Tibial nerve (tissue), 4 donors: ENCODE measurements at regions not wholly inside any gene's neighbourhood (a gene's known extent, or its start where the extent isn't known, plus 50 kb on each side); places are given as distances from the start of the nearest gene placed in this dataset.

Source experiments
- EP300 ChIP-seq, 2 donors: sonication (generic); formaldehyde crosslinking; IDR thresholded peaks; one replicate each; pipeline ENCODE4 v1.6.1; 2017; ENCODE audit warnings: antibody characterized with exemption in 2 of 2, mild to moderate bottlenecking in 1 of 2
- TF ChIP-seq, protein P1 (sequence below), 5 experiments: fragments of 200-600 bp in 3 of 5; fragments of 450-650 bp in 2 of 5; sonication (generic) in 3 of 5; IDR thresholded peaks; one replicate each; pipeline ENCODE4 v1.5.1; 2016 to 2019; ENCODE audit warnings: antibody characterized with exemption in 5 of 5, mild to moderate bottlenecking in 3 of 5, moderate library complexity in 2 of 5

DNA sequence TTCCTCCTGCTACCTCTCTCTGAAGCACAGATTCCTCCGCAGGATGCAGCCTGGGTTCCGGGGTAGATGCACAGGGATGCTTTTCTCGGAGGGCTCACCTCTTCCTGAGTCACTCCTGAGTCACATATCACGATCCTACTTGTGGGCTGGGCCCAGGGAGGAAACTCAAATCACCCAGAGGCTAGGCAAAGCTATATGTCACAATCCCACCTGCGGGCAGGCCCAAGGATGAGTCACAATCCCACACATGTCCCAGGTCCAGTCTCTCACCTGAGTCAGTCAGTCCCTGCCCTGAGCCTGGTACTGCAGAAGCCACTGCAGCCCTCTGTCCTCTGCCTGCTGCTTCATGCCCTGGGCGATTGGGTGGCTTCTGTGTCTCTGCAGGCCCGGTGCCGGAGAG, 149.0 kb upstream of the GSC start:
- no peak for TF ChIP-seq EP300 (IDR thresholded peaks at IDR 0.05)
- TF ChIP-seq, protein P1, sequence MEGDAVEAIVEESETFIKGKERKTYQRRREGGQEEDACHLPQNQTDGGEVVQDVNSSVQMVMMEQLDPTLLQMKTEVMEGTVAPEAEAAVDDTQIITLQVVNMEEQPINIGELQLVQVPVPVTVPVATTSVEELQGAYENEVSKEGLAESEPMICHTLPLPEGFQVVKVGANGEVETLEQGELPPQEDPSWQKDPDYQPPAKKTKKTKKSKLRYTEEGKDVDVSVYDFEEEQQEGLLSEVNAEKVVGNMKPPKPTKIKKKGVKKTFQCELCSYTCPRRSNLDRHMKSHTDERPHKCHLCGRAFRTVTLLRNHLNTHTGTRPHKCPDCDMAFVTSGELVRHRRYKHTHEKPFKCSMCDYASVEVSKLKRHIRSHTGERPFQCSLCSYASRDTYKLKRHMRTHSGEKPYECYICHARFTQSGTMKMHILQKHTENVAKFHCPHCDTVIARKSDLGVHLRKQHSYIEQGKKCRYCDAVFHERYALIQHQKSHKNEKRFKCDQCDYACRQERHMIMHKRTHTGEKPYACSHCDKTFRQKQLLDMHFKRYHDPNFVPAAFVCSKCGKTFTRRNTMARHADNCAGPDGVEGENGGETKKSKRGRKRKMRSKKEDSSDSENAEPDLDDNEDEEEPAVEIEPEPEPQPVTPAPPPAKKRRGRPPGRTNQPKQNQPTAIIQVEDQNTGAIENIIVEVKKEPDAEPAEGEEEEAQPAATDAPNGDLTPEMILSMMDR (IDR thresholded peaks at IDR 0.05) = no peak
